SU-DHL-6 (cell line): ENCODE measurements at regions not wholly inside any gene's neighbourhood (a gene's known extent, or its start where the extent isn't known, plus 50 kb on each side); places are given as distances from the start of the nearest gene placed in this dataset.

Experiments used
- H2AFZ ChIP-seq: fragments of 200-600 bp; sonication (generic); 2 replicates; pipeline ENCODE4 v1.6.1; 2014; ENCODE audit warnings: low read depth, mild to moderate bottlenecking, moderate library complexity, mixed read lengths, antibody characterized with exemption, low read length; ENCODE audit not compliant: severe bottlenecking
- H3F3A ChIP-seq: fragments of 200-600 bp; shearing (Covaris generic); 2 replicates; pipeline ENCODE4 v1.6.0; 2016; ENCODE audit warnings: antibody characterized with exemption, mild to moderate bottlenecking; ENCODE audit not compliant: insufficient read depth
- H3K27ac ChIP-seq: fragments of 200-600 bp; sonication (generic); 2 replicates; pipeline ENCODE4 v1.5.1; 2016; ENCODE audit warnings: low read depth, mild to moderate bottlenecking, low read length, moderate library complexity, mixed read lengths
- H3K27me3 ChIP-seq: fragments of 200-600 bp; sonication (generic), shearing (Covaris generic); 2 replicates; pipeline ENCODE4 v1.6.0; 2014; ENCODE audit warnings: mild to moderate bottlenecking, low read length
- H3K36me3 ChIP-seq: fragments of 200-600 bp; sonication (generic); 2 replicates; pipeline ENCODE4 v1.6.1; 2014; ENCODE audit warnings: mild to moderate bottlenecking, low read length, mixed read lengths
- H3K4me2 ChIP-seq: fragments of 300-600, 200-600 bp; shearing (Covaris generic), sonication (generic); 2 replicates; pipeline ENCODE4 v1.6.0; 2014; ENCODE audit warnings: low read length, low read depth, mild to moderate bottlenecking; ENCODE audit not compliant: poor library complexity, severe bottlenecking
- H3K4me3 ChIP-seq: fragments of 200-600 bp; sonication (generic); 2 replicates; pipeline ENCODE4 v1.5.1; 2014; ENCODE audit warnings: antibody characterized with exemption, low read length, mild to moderate bottlenecking, mixed read lengths; ENCODE audit not compliant: insufficient read depth, poor library complexity, severe bottlenecking
- H3K79me2 ChIP-seq: fragments of 200-600 bp; sonication (generic); 2 replicates; pipeline ENCODE4 v1.6.1; 2014; ENCODE audit warnings: mild to moderate bottlenecking, low read length, moderate library complexity; ENCODE audit not compliant: insufficient read depth
- H3K9ac ChIP-seq: fragments of 200-600 bp; sonication (generic); 2 replicates; pipeline ENCODE4 v1.7.0; 2014; ENCODE audit warnings: mild to moderate bottlenecking, low read length
- H3K9me2 ChIP-seq: fragments of 200-600 bp; sonication (generic); replicated peaks from 2 replicates; pipeline ENCODE4 v1.6.1; 2014; ENCODE audit warnings: low read length; ENCODE audit not compliant: insufficient read depth
- H3K9me3 ChIP-seq: fragments of 200-600 bp; sonication (generic); 2 replicates; pipeline ENCODE4 v1.6.1; 2014; ENCODE audit warnings: low read length, mixed read lengths; ENCODE audit not compliant: insufficient read depth
- H4K20me1 ChIP-seq: fragments of 200-600 bp; sonication (generic); 2 replicates; pipeline ENCODE4 v1.6.1; 2014; ENCODE audit warnings: low read depth, mild to moderate bottlenecking, antibody characterized with exemption, low read length, moderate library complexity, mixed read lengths
- EZH2phosphoT487 ChIP-seq: fragments of 200-600 bp; sonication (generic), shearing (Covaris generic); conservative IDR thresholded peaks from 2 replicates; pipeline ENCODE4 v1.6.1; 2018; ENCODE audit warnings: mild to moderate bottlenecking, antibody characterized with exemption, low read length, moderate library complexity, mixed read lengths
- TF ChIP-seq, protein P1 (sequence below): fragments of 200-600 bp; sonication (generic); IDR thresholded peaks from one replicate; pipeline ENCODE4 v1.5.1; 2017; ENCODE audit warnings: antibody characterized with exemption, mild to moderate bottlenecking, low read length, moderate library complexity; ENCODE audit not compliant: insufficient read depth, poor library complexity, severe bottlenecking

DNA sequence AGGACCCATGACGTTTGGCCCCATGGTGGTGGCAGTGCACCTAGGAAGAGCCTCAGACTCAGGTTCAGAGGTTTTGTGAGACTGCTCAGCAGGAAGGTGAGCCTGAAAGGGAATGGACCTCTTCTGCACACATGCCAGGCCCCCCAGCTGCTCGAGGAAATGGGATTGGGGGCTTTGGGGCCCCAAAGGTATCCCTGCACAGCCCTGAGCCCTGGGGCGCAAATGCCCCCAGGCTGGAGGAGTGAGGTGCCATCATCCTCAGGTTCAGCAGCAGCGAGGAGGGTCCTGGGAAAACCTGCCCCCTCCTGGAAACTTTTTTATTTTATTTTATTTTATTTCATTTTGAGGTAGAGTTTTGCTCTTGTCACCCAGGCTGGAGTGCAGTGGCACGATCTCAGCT is 171.8 kb upstream of the MVB12B start:
- H3K9ac ChIP-seq: no peak overlapping the region
- H3K9me2 ChIP-seq: no peaks in the 10 kb centered on the region
- H3K36me3 ChIP-seq: no peaks in the 10 kb centered on the region
- H4K20me1 ChIP-seq: no peaks in the 10 kb centered on the region
- H3F3A ChIP-seq: no peaks in the 10 kb centered on the region
- no peak for TF ChIP-seq EZH2phosphoT487
- TF ChIP-seq, protein P1, sequence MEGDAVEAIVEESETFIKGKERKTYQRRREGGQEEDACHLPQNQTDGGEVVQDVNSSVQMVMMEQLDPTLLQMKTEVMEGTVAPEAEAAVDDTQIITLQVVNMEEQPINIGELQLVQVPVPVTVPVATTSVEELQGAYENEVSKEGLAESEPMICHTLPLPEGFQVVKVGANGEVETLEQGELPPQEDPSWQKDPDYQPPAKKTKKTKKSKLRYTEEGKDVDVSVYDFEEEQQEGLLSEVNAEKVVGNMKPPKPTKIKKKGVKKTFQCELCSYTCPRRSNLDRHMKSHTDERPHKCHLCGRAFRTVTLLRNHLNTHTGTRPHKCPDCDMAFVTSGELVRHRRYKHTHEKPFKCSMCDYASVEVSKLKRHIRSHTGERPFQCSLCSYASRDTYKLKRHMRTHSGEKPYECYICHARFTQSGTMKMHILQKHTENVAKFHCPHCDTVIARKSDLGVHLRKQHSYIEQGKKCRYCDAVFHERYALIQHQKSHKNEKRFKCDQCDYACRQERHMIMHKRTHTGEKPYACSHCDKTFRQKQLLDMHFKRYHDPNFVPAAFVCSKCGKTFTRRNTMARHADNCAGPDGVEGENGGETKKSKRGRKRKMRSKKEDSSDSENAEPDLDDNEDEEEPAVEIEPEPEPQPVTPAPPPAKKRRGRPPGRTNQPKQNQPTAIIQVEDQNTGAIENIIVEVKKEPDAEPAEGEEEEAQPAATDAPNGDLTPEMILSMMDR: no peak
- H3K27me3 ChIP-seq: no peaks in the 10 kb centered on the region
- no peaks in the 10 kb centered on the region for H3K79me2 ChIP-seq
- H3K27ac ChIP-seq: no peak overlapping the region
- no peak overlapping the region for H3K4me3 ChIP-seq
- H3K9me3 ChIP-seq: no peaks in the 10 kb centered on the region
- H3K4me2 ChIP-seq: no peak overlapping the region
- H2AFZ ChIP-seq: no peak overlapping the region

DNA sequence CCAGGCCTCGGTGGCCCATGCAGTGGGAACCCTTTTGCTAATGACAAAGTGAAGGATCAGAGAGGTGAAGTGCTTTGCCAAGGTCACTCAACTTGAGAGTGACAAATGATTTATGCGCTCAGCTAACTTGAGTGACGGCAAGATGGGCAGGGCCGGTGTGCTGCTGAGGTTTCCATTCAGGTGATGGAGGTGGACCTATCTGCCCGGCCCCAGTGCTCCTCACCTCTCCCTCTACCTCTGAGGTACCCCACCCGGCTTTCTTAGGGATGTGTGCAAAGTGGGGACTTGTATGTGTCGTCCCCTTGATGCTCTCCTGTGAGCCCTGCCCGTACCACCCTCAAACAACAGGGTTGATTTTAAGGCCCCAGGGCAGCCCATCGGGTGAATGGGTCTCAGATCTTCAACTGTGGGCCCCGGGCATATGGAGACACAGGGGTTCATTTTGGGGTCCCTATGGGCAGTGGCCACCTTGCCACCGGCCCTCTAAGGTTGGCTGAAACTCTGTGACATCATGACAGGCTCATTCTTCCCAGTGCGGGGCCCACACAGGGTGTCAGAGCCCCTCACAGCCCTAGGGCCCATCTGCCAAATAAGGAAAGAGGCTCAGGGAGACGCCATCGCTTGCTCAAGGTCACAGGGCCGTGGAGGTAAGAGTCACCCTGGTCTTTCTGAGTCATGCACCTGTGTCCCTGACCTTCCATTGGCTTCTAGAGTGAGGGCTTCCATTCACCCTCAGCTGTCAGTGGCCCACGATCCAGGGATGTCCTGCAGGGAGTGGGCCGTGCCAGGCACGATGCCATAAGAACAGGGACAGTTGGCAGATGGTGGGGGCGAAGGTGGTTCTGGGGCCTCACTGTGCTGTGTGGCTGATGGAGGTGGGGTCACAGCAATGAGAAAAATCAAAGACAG is 170.6 kb upstream of the MVB12B start:
- Histone ChIP-seq H3K4me3 (no peak overlapping the region), H3K79me2 (no peaks in the 10 kb centered on the region), H3K36me3 (no peaks in the 10 kb centered on the region), H3F3A (no peaks in the 10 kb centered on the region), H4K20me1 (no peaks in the 10 kb centered on the region), H3K9me2 (no peaks in the 10 kb centered on the region), H3K4me2 (no peak overlapping the region), H3K9ac (no peak overlapping the region), H2AFZ (no peak overlapping the region), H3K9me3 (no peaks in the 10 kb centered on the region), H3K27ac (no peak overlapping the region), H3K27me3 (no peaks in the 10 kb centered on the region)
- no peak for TF ChIP-seq EZH2phosphoT487
- TF ChIP-seq, protein P1: no peak

DNA sequence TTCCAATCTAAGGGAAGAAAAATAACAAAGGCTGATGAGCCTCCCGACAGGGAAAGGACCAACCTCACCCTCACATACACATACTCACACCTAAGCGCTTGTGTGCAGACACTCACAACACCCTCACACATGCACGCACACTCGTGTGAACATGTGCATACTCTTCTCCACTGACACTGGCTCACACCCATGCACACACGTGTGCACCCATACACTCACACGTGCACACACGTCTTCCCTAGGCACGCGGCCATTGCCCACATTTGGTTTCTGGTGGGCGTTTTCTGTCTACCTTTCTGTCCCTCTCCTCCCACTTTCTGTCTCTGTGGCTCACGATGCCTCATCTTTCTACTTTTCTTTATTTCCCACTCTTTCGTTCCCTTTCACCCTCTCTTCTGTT is 169.7 kb upstream of the MVB12B start:
- H3K27me3 ChIP-seq: no peaks in the 10 kb centered on the region
- no peak overlapping the region for H3K27ac ChIP-seq
- no peaks in the 10 kb centered on the region for H3K36me3 ChIP-seq
- H3K79me2 ChIP-seq: no peaks in the 10 kb centered on the region
- no peak overlapping the region for H2AFZ ChIP-seq
- no peaks in the 10 kb centered on the region for H3F3A ChIP-seq
- no peaks in the 10 kb centered on the region for H3K9me3 ChIP-seq
- no peak overlapping the region for H3K9ac ChIP-seq
- TF ChIP-seq EZH2phosphoT487: no peak
- TF ChIP-seq, protein P1: no peak
- H3K4me2 ChIP-seq: no peak overlapping the region
- H3K4me3 ChIP-seq: no peak overlapping the region
- no peaks in the 10 kb centered on the region for H4K20me1 ChIP-seq
- no peaks in the 10 kb centered on the region for H3K9me2 ChIP-seq
